H9 (cell line): ENCODE measurements at regions not wholly inside any gene's neighbourhood (a gene's known extent, or its start where the extent isn't known, plus 50 kb on each side); places are given as distances from the start of the nearest gene placed in this dataset.

Experiments used
- DNase-seq: peaks from one replicate; pipeline ENCODE4 v3.0.0-alpha.2; 2017
- H2AFZ ChIP-seq: one replicate; pipeline ENCODE4 v1.6.1; 2013; ENCODE audit warnings: mild to moderate bottlenecking, low read length, control low read depth, moderate library complexity
- H2AK5ac ChIP-seq: 2 replicates; pipeline ENCODE4 v1.6.1; 2013; ENCODE audit warnings: low read length, control low read depth, mixed read lengths; ENCODE audit not compliant: insufficient read length
- H2BK120ac ChIP-seq: one replicate; pipeline ENCODE4 v1.6.1; 2013; ENCODE audit warnings: low read depth, mild to moderate bottlenecking, low read length, control low read depth, inconsistent platforms; ENCODE audit not compliant: poor library complexity, severe bottlenecking
- H2BK12ac ChIP-seq: 2 replicates; pipeline ENCODE4 v1.6.1; 2013; ENCODE audit warnings: low read length, control low read depth, mixed read lengths, low read depth; ENCODE audit not compliant: insufficient read length
- H2BK15ac ChIP-seq: 2 replicates; pipeline ENCODE4 v1.6.1; 2013; ENCODE audit warnings: low read depth, low read length, control low read depth
- H2BK20ac ChIP-seq: one replicate; pipeline ENCODE4 v1.6.1; 2013; ENCODE audit warnings: low read depth, mild to moderate bottlenecking, low read length, control low read depth, inconsistent platforms; ENCODE audit not compliant: poor library complexity, severe bottlenecking
- H2BK5ac ChIP-seq: 2 replicates; pipeline ENCODE4 v1.6.1; 2013; ENCODE audit warnings: low read length, control low read depth, mixed read lengths; ENCODE audit not compliant: insufficient read length
- H3K14ac ChIP-seq: 2 replicates; pipeline ENCODE4 v1.6.1; 2013; ENCODE audit warnings: low read length, control low read depth; ENCODE audit not compliant: insufficient read depth
- H3K18ac ChIP-seq: 2 replicates; pipeline ENCODE4 v1.6.1; 2013; ENCODE audit warnings: low read depth, mild to moderate bottlenecking, mixed read lengths, low read length, control low read depth; ENCODE audit not compliant: insufficient read length
- H3K23ac ChIP-seq: 2 replicates; pipeline ENCODE4 v1.6.1; 2013; ENCODE audit warnings: low read length, control low read depth, mixed read lengths, low read depth; ENCODE audit not compliant: insufficient read length
- H3K23me2 ChIP-seq: 2 replicates; pipeline ENCODE4 v1.6.1; 2013; ENCODE audit warnings: low read depth, mild to moderate bottlenecking, mixed read lengths, low read length, control low read depth; ENCODE audit not compliant: insufficient read length, poor library complexity, severe bottlenecking
- H3K27ac ChIP-seq: 2 replicates; pipeline ENCODE4 v1.5.1; 2013; ENCODE audit warnings: low read length, control low read depth, mixed read lengths, low read depth; ENCODE audit not compliant: insufficient read length
- H3K27me3 ChIP-seq: 2 replicates; pipeline ENCODE4 v1.6.1; 2013; ENCODE audit warnings: low read length, control low read depth, inconsistent platforms; ENCODE audit not compliant: insufficient read depth
- H3K4ac ChIP-seq: 2 replicates; pipeline ENCODE4 v1.6.1; 2013; ENCODE audit warnings: low read depth, mild to moderate bottlenecking, control low read depth, inconsistent platforms, low read length, moderate library complexity
- H3K4me1 ChIP-seq: 2 replicates; pipeline ENCODE4 v1.6.1; 2013; ENCODE audit warnings: low read length, control low read depth, inconsistent platforms; ENCODE audit not compliant: insufficient read depth
- H3K4me2 ChIP-seq: 2 replicates; pipeline ENCODE4 v1.6.1; 2013; ENCODE audit warnings: low read length, control low read depth, mixed read lengths; ENCODE audit not compliant: insufficient read length, insufficient read depth
- H3K56ac ChIP-seq: 2 replicates; pipeline ENCODE4 v1.6.1; 2013; ENCODE audit warnings: low read depth, mild to moderate bottlenecking, mixed read lengths, low read length, control low read depth; ENCODE audit not compliant: insufficient read length
- H3K79me1 ChIP-seq: 2 replicates; pipeline ENCODE4 v1.6.1; 2013; ENCODE audit warnings: low read depth, mild to moderate bottlenecking, moderate library complexity, low read length, control low read depth, inconsistent platforms; ENCODE audit not compliant: insufficient read depth, poor library complexity, severe bottlenecking
- H3K79me2 ChIP-seq: 2 replicates; pipeline ENCODE4 v1.6.1; 2013; ENCODE audit warnings: low read length, control low read depth, inconsistent platforms; ENCODE audit not compliant: insufficient read depth
- H3K9ac ChIP-seq: 2 replicates; pipeline ENCODE4 v1.6.1; 2013; ENCODE audit warnings: low read length, control low read depth, mixed read lengths; ENCODE audit not compliant: insufficient read length; ENCODE audit errors: extremely low read depth
- H3K9me3 ChIP-seq: one replicate; pipeline ENCODE4 v1.6.1; 2013; ENCODE audit warnings: low read depth, low read length, inconsistent platforms; ENCODE audit not compliant: control insufficient read depth
- H3T11ph ChIP-seq: one replicate; pipeline ENCODE4 v1.6.1; 2013; ENCODE audit warnings: mild to moderate bottlenecking, low read length, control low read depth, inconsistent platforms
- H4K20me1 ChIP-seq: one replicate; pipeline ENCODE4 v1.6.1; 2013; ENCODE audit not compliant: control insufficient read depth, insufficient read length, insufficient read depth
- H4K5ac ChIP-seq: 2 replicates; pipeline ENCODE4 v1.6.1; 2013; ENCODE audit warnings: low read depth, mild to moderate bottlenecking, mixed read lengths, low read length, control low read depth; ENCODE audit not compliant: insufficient read length
- H4K8ac ChIP-seq: replicated peaks from 2 replicates; pipeline ENCODE4 v1.6.1; 2013; ENCODE audit warnings: low read length, control low read depth, mixed read lengths, low read depth; ENCODE audit not compliant: insufficient read length
- H4K91ac ChIP-seq: 2 replicates; pipeline ENCODE4 v1.6.1; 2013; ENCODE audit warnings: low read depth, mild to moderate bottlenecking, moderate library complexity, mixed read lengths, low read length, control low read depth; ENCODE audit not compliant: insufficient read length
- H3K27ac Mint-ChIP-seq, 3 experiments: 2 replicates in 2 of 3; 3 replicates in 1 of 3; pipeline ENCODE4 v1.8.0; 2020 to 2021; ENCODE audit warnings: mixed read lengths in 3 of 3, mild to moderate bottlenecking in 1 of 3, moderate library complexity in 1 of 3
- H3K27me3 Mint-ChIP-seq: 2 replicates; pipeline ENCODE4 v1.8.0; 2021; ENCODE audit warnings: low read depth, mild to moderate bottlenecking, moderate library complexity, mixed read lengths
- H3K36me3 Mint-ChIP-seq, 3 experiments: 2 replicates in 2 of 3; 3 replicates in 1 of 3; pipeline ENCODE4 v1.8.0; 2020 to 2021; ENCODE audit warnings: low read depth in 3 of 3, mixed read lengths in 3 of 3; ENCODE audit not compliant: insufficient read depth in 1 of 3
- H3K4me1 Mint-ChIP-seq, 2 experiments: 2 replicates each; pipeline ENCODE4 v1.8.0; 2020; ENCODE audit warnings: mixed read lengths in 2 of 2
- H3K4me3 Mint-ChIP-seq, 2 experiments: 2 replicates in 1 of 2; 3 replicates in 1 of 2; pipeline ENCODE4 v1.8.0; 2020 to 2021; ENCODE audit warnings: mild to moderate bottlenecking in 2 of 2, mixed read lengths in 2 of 2, moderate library complexity in 1 of 2
- H3K9me3 Mint-ChIP-seq, 2 experiments: 2 replicates in 1 of 2; 3 replicates in 1 of 2; pipeline ENCODE4 v1.8.0; 2020; ENCODE audit warnings: mild to moderate bottlenecking in 2 of 2, mixed read lengths in 2 of 2, moderate library complexity in 1 of 2
- CTCF ChIP-seq: fragments of 200-600 bp; sonication (generic); conservative IDR thresholded peaks from 3 replicates; pipeline ENCODE4 v1.8.0; 2021; ENCODE audit warnings: antibody characterized with exemption, mild to moderate bottlenecking
- WGBS: extraction: QIAGEN DNeasy Blood & Tissue Kit; methylation state at CpG from one replicate; pipeline ENCODE4 v1.1.7; 2013; ENCODE audit warnings: missing lambda C conversion rate, low lambda C conversion rate, mixed read lengths; ENCODE audit not compliant: insufficient read length; ENCODE audit errors: extremely low coverage; 5-methylcytosine and 5-hydroxymethylcytosine counted together

DNA sequence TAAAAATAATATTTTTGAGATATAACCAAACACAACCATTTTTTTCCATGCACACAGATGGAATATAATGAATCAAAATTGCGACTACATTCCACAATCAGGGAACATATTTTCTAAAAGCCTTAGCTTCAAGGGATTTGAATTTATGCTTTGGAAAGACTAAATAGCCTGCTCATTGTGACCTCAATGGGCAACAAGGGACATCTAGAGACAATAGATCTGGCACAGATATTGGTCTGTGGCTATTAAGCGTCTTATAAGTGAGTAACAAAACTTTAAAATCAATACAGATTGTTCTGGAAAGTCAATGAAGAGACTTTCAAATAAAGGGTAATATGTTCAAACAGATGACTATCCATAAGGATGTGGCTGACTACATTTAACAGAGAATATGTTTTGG lies 660.6 kb upstream of the ADGRL4 start:
- Histone ChIP-seq H3K4ac (no peak overlapping the region), H2AFZ (no peak overlapping the region), H3K79me2 (no peaks in the 10 kb centered on the region), H3K9ac (no peak overlapping the region), H2BK20ac (no peak overlapping the region), H3K14ac (no peak overlapping the region), H3K79me1 (no peaks in the 10 kb centered on the region), H4K5ac (no peak overlapping the region), H2BK15ac (no peak overlapping the region), H2AK5ac (no peak overlapping the region), H4K91ac (no peak overlapping the region), H3K27ac (no peak overlapping the region), H3K4me1 (no peaks in the 10 kb centered on the region), H2BK5ac (no peak overlapping the region), H3K18ac (no peak overlapping the region), H4K20me1 (no peaks in the 10 kb centered on the region), H3T11ph (no peak overlapping the region), H2BK120ac (no peak overlapping the region), H2BK12ac (no peak overlapping the region), H3K27me3 (no peaks in the 10 kb centered on the region), H4K8ac (no peak overlapping the region), H3K23ac (no peak overlapping the region), H3K56ac (no peak overlapping the region), H3K9me3 (no peaks in the 10 kb centered on the region), H3K4me2 (no peak overlapping the region), H3K23me2 (no peaks in the 10 kb centered on the region)
- no peak for DNase-seq
- Mint-ChIP-seq H3K36me3 (peaks cover 3 to 5% (median 4%) of the 10 kb centered on the region in 3 experiments; a peak in 3 of 7 replicates), H3K4me1 (peaks cover 6 to 11% of the 10 kb centered on the region in 2 experiments), H3K27me3 (no peaks in the 10 kb centered on the region), H3K4me3 (no peak overlapping the region), H3K27ac (no peak overlapping the region), H3K9me3 (peaks cover 4 to 5% of the 10 kb centered on the region in 2 experiments; a peak in 4 of 5 replicates)
- TF ChIP-seq CTCF, result no peak
- WGBS, result no CpG with 5 or more reads among the region's 2 CpGs
